GM23338 (cell line): ENCODE measurements at regions not wholly inside any gene's neighbourhood (a gene's known extent, or its start where the extent isn't known, plus 50 kb on each side); places are given as distances from the start of the nearest gene placed in this dataset.

ENCODE experiments used
- ATAC-seq: fragments of 200-7000 bp; cut with Tn5 transposase; 3 replicates; pipeline ENCODE4 v1.9.1; 2020
- DNase-seq: peaks from one replicate; pipeline ENCODE4 v3.0.0-alpha.2; 2015; ENCODE audit warnings: low spot score
- H2AFZ ChIP-seq: fragments of 200-600 bp; sonication (generic); 2 replicates; pipeline ENCODE4 v1.8.0; 2016; ENCODE audit warnings: antibody characterized with exemption, mild to moderate bottlenecking, moderate library complexity
- H3F3A ChIP-seq: fragments of 200-600 bp; sonication (generic); replicated peaks from 2 replicates; pipeline ENCODE4 v1.8.0; 2017; ENCODE audit warnings: antibody characterized with exemption, mixed run types, low read depth
- H3K27ac ChIP-seq: fragments of 200-600 bp; sonication (generic); 2 replicates; pipeline ENCODE4 v1.6.1; 2016; ENCODE audit warnings: low read depth
- H3K27me3 ChIP-seq: fragments of 200-600 bp; sonication (generic); 2 replicates; pipeline ENCODE4 v1.8.0; 2016; ENCODE audit warnings: mild to moderate bottlenecking, mixed run types, moderate library complexity; ENCODE audit not compliant: insufficient read depth
- H3K36me3 ChIP-seq: fragments of 200-600 bp; sonication (generic); 2 replicates; pipeline ENCODE4 v1.8.0; 2016; ENCODE audit warnings: mild to moderate bottlenecking; ENCODE audit not compliant: insufficient read depth
- H3K4me1 ChIP-seq: fragments of 200-600 bp; sonication (generic); 2 replicates; pipeline ENCODE4 v1.8.0; 2016; ENCODE audit warnings: mild to moderate bottlenecking, moderate library complexity; ENCODE audit not compliant: insufficient read depth
- H3K4me2 ChIP-seq: fragments of 200-600 bp; sonication (generic); 2 replicates; pipeline ENCODE4 v1.7.1; 2017; ENCODE audit warnings: mixed run types
- H3K4me3 ChIP-seq: fragments of 200-600 bp; sonication (generic); 2 replicates; pipeline ENCODE4 v1.6.1; 2016; ENCODE audit warnings: mixed run types
- H3K79me2 ChIP-seq: fragments of 200-600 bp; sonication (generic); replicated peaks from 2 replicates; pipeline ENCODE4 v1.8.0; 2017; ENCODE audit warnings: mild to moderate bottlenecking; ENCODE audit not compliant: insufficient read depth
- H3K9me2 ChIP-seq: fragments of 200-600 bp; sonication (generic); 2 replicates; pipeline ENCODE4 v1.8.0; 2017; ENCODE audit not compliant: insufficient read depth
- H4K20me1 ChIP-seq: fragments of 200-600 bp; sonication (generic); replicated peaks from 2 replicates; pipeline ENCODE4 v1.8.0; 2017; ENCODE audit warnings: mild to moderate bottlenecking; ENCODE audit not compliant: insufficient read depth
- H3K27ac Mint-ChIP-seq: 2 replicates; pipeline ENCODE4 v1.8.0; 2020; ENCODE audit warnings: inconsistent platforms, mild to moderate bottlenecking, moderate library complexity, mixed read lengths
- H3K27me3 Mint-ChIP-seq: 3 replicates; pipeline ENCODE4 v1.8.0; 2022; ENCODE audit warnings: low read depth, mild to moderate bottlenecking, moderate library complexity, mixed read lengths, inconsistent platforms; ENCODE audit not compliant: insufficient read depth, poor library complexity
- H3K36me3 Mint-ChIP-seq: 3 replicates; pipeline ENCODE4 v1.8.0; 2021; ENCODE audit warnings: low read depth, mild to moderate bottlenecking, inconsistent platforms, moderate library complexity, mixed read lengths
- H3K4me1 Mint-ChIP-seq: 3 replicates; pipeline ENCODE4 v1.8.0; 2020; ENCODE audit warnings: mild to moderate bottlenecking, inconsistent platforms, mixed read lengths
- H3K4me3 Mint-ChIP-seq: 3 replicates; pipeline ENCODE4 v1.8.0; 2021; ENCODE audit warnings: moderate library complexity, mild to moderate bottlenecking, inconsistent platforms, mixed read lengths
- H3K9me3 Mint-ChIP-seq: 3 replicates; pipeline ENCODE4 v1.8.0; 2020; ENCODE audit warnings: moderate library complexity, mild to moderate bottlenecking, inconsistent platforms, mixed read lengths
- CREB1 ChIP-seq: fragments of 250-450 bp; sonication (Bioruptor Pico); IDR thresholded peaks from 2 replicates; pipeline ENCODE4 v1.5.0; 2020; ENCODE audit warnings: low read depth, mild to moderate bottlenecking, moderate library complexity
- CTCF ChIP-seq, 2 experiments: fragments of 200-600 bp in 1 of 2; sonication (generic) in 1 of 2; conservative IDR thresholded peaks; 2 replicates each; pipeline versions ENCODE4 v1.5.1 to v1.6.1; 2016 to 2017; ENCODE audit warnings: antibody characterized with exemption in 2 of 2, low read depth in 2 of 2, mild to moderate bottlenecking in 2 of 2, moderate library complexity in 1 of 2
- EZH2 ChIP-seq: fragments of 200-600 bp; sonication (generic); IDR thresholded peaks from one replicate; pipeline ENCODE4 v1.8.0; 2017; ENCODE audit warnings: antibody characterized with exemption, mild to moderate bottlenecking, low read depth; ENCODE audit not compliant: unreplicated experiment
- EZH2phosphoT487 ChIP-seq: fragments of 200-600 bp; sonication (generic); IDR thresholded peaks from one replicate; pipeline ENCODE4 v1.8.1; 2018; ENCODE audit warnings: antibody characterized with exemption; ENCODE audit not compliant: unreplicated experiment
- JUNB ChIP-seq: IDR thresholded peaks from one replicate; pipeline ENCODE4 v1.6.1; 2016; ENCODE audit warnings: antibody characterized with exemption; ENCODE audit not compliant: unreplicated experiment
- POLR2AphosphoS5 ChIP-seq: IDR thresholded peaks from 2 replicates; pipeline ENCODE4 v1.6.1; 2016; ENCODE audit warnings: antibody characterized with exemption, low read depth
- STAT1 ChIP-seq: IDR thresholded peaks from one replicate; pipeline ENCODE4 v1.6.1; 2016; ENCODE audit warnings: antibody characterized with exemption; ENCODE audit not compliant: unreplicated experiment
- ZNF114 ChIP-seq: fragments of 250-450 bp; sonication (Bioruptor Pico); IDR thresholded peaks from 2 replicates; pipeline ENCODE4 v1.5.0; 2020; ENCODE audit warnings: mild to moderate bottlenecking, moderate library complexity
- ZNF331 ChIP-seq: fragments of 250-450 bp; sonication (Bioruptor Pico); IDR thresholded peaks from 2 replicates; pipeline ENCODE4 v1.5.0; 2020; ENCODE audit warnings: low read depth, mild to moderate bottlenecking, moderate library complexity
- TF ChIP-seq, protein P1 (sequence below): IDR thresholded peaks from one replicate; pipeline ENCODE4 v1.6.1; 2018; ENCODE audit warnings: antibody characterized with exemption; ENCODE audit not compliant: unreplicated experiment
- TF ChIP-seq, protein P2 (sequence below): IDR thresholded peaks from 2 replicates; pipeline ENCODE4 v1.6.1; 2016; ENCODE audit warnings: antibody characterized with exemption

GRCh38 chr15:77769700-77770099 is 137.0 kb upstream of the LINGO1 start:
- no peaks in the 10 kb centered on the region; the same call in 2 of the 3 replicates for H3K9me3 Mint-ChIP-seq
- H3K4me1 Mint-ChIP-seq = peaks cover 26% of the 10 kb centered on the region
- Histone ChIP-seq H3F3A (no peaks in the 10 kb centered on the region), H4K20me1 (no peaks in the 10 kb centered on the region), H3K4me3 (no peak overlapping the region), H3K4me2 (no peak overlapping the region), H3K27ac (no peak overlapping the region), H3K9me2 (no peaks in the 10 kb centered on the region), H3K4me1 (peaks cover 8% of the 10 kb centered on the region), H3K36me3 (no peaks in the 10 kb centered on the region), H3K27me3 (no peaks in the 10 kb centered on the region), H3K79me2 (no peaks in the 10 kb centered on the region), H2AFZ (no peak overlapping the region)
- ATAC-seq (no peak), DNase-seq (no peak)
- no peak overlapping the region for H3K4me3 Mint-ChIP-seq
- H3K36me3 Mint-ChIP-seq = no peaks in the 10 kb centered on the region
- TF ChIP-seq, protein P1, sequence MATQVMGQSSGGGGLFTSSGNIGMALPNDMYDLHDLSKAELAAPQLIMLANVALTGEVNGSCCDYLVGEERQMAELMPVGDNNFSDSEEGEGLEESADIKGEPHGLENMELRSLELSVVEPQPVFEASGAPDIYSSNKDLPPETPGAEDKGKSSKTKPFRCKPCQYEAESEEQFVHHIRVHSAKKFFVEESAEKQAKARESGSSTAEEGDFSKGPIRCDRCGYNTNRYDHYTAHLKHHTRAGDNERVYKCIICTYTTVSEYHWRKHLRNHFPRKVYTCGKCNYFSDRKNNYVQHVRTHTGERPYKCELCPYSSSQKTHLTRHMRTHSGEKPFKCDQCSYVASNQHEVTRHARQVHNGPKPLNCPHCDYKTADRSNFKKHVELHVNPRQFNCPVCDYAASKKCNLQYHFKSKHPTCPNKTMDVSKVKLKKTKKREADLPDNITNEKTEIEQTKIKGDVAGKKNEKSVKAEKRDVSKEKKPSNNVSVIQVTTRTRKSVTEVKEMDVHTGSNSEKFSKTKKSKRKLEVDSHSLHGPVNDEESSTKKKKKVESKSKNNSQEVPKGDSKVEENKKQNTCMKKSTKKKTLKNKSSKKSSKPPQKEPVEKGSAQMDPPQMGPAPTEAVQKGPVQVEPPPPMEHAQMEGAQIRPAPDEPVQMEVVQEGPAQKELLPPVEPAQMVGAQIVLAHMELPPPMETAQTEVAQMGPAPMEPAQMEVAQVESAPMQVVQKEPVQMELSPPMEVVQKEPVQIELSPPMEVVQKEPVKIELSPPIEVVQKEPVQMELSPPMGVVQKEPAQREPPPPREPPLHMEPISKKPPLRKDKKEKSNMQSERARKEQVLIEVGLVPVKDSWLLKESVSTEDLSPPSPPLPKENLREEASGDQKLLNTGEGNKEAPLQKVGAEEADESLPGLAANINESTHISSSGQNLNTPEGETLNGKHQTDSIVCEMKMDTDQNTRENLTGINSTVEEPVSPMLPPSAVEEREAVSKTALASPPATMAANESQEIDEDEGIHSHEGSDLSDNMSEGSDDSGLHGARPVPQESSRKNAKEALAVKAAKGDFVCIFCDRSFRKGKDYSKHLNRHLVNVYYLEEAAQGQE = no peak
- no peak for TF ChIP-seq POLR2AphosphoS5
- TF ChIP-seq STAT1 = no peak
- no peak for TF ChIP-seq CREB1 (CRISPR knock-in tag)
- TF ChIP-seq, protein P2, sequence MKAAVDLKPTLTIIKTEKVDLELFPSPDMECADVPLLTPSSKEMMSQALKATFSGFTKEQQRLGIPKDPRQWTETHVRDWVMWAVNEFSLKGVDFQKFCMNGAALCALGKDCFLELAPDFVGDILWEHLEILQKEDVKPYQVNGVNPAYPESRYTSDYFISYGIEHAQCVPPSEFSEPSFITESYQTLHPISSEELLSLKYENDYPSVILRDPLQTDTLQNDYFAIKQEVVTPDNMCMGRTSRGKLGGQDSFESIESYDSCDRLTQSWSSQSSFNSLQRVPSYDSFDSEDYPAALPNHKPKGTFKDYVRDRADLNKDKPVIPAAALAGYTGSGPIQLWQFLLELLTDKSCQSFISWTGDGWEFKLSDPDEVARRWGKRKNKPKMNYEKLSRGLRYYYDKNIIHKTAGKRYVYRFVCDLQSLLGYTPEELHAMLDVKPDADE = no peak
- TF ChIP-seq ZNF331 (CRISPR knock-in tag) = no peak
- no peak for TF ChIP-seq ZNF114 (CRISPR knock-in tag)
- no peak for TF ChIP-seq EZH2phosphoT487
- no peak for TF ChIP-seq JUNB
- TF ChIP-seq EZH2 = no peak
- TF ChIP-seq CTCF (conservative IDR thresholded peaks at IDR 0.05; ENCODE audit: low read depth in 2 of 2) = no peak
- no peak overlapping the region for H3K27ac Mint-ChIP-seq
- peaks cover 7% of the 10 kb centered on the region for H3K27me3 Mint-ChIP-seq
